ENCODE measurements at regions not wholly inside any gene's neighbourhood (a gene's known extent, or its start where the extent isn't known, plus 50 kb on each side); places are given as distances from the start of the nearest gene placed in this dataset.

DNA sequence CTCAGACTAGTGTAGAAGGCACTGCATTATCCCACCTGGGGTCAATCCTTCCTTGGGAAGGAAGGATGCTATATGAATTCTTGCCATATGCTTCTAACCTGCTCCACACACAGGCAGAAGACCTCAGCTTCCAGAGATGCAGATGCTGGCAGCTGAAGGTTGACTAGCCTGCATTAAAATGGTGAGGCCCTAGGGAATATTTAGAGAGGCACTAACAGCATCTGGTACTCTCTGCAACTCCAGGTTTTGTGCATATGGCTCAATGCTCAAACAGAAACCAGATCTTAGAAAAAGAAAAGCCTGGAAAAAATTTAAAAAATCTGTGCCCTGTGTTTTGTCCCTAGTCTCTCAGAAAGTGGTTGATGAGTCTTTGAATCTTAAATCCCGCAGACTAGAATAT lies 56.0 kb upstream of the MYRIP start:
- TF ChIP-seq, protein P1, sequence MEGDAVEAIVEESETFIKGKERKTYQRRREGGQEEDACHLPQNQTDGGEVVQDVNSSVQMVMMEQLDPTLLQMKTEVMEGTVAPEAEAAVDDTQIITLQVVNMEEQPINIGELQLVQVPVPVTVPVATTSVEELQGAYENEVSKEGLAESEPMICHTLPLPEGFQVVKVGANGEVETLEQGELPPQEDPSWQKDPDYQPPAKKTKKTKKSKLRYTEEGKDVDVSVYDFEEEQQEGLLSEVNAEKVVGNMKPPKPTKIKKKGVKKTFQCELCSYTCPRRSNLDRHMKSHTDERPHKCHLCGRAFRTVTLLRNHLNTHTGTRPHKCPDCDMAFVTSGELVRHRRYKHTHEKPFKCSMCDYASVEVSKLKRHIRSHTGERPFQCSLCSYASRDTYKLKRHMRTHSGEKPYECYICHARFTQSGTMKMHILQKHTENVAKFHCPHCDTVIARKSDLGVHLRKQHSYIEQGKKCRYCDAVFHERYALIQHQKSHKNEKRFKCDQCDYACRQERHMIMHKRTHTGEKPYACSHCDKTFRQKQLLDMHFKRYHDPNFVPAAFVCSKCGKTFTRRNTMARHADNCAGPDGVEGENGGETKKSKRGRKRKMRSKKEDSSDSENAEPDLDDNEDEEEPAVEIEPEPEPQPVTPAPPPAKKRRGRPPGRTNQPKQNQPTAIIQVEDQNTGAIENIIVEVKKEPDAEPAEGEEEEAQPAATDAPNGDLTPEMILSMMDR (IDR thresholded peaks at IDR 0.05; ENCODE audit: insufficient read depth, low read depth, low read length) = no peak
- H3K4me3 ChIP-seq (ENCODE audit: low read depth, low read length) = no peak overlapping the region
- DNase-seq (ENCODE audit: low read depth) = no peak

DNA sequence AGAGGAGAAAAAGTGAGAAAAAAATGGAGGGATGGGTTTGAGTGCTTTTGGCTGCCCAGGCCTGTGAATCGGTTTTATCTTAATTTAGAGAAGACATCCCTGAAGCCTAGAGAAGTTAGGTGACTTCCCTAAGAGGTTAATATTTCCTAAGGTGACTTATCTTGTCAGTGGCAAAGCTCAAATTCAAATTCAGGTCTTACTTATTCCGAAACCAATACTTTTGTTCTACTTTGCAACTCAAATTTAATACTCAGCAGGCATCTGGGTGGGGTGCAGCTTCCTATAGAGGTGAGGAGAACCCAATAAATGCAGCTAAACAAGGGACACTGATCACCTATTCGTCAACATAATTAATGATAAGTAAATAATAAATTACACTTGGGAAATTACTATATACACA lies 54.9 kb upstream of the MYRIP start:
- H3K4me3 ChIP-seq (ENCODE audit: low read depth, low read length) = no peak overlapping the region
- TF ChIP-seq, protein P1 (IDR thresholded peaks at IDR 0.05; ENCODE audit: insufficient read depth, low read depth, low read length) = no peak
- DNase-seq (ENCODE audit: low read depth) = no peak

DNA sequence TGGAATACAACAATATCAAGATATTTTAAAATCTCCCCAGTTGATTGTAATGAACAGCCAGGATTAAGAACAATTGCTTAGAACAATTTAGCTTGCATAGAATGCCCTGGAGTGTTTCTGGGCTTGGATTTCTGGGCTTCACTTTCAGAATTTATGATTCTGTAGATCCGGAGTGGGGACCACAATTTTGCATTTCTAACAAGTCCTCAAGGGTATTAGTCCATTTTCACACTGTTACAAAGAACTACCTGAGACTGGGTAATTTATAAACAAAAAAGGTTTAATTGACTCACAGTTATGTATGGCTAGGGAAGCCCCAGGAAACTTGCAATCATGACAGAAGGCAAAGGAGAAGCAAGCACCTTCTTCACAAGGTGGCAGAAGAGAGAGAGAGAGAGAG lies 54.3 kb upstream of the MYRIP start:
- H3K4me3 ChIP-seq (ENCODE audit: low read depth, low read length) = no peak overlapping the region
- TF ChIP-seq, protein P1 (IDR thresholded peaks at IDR 0.05; ENCODE audit: insufficient read depth, low read depth, low read length) = no peak
- DNase-seq (ENCODE audit: low read depth) = no peak

DNA sequence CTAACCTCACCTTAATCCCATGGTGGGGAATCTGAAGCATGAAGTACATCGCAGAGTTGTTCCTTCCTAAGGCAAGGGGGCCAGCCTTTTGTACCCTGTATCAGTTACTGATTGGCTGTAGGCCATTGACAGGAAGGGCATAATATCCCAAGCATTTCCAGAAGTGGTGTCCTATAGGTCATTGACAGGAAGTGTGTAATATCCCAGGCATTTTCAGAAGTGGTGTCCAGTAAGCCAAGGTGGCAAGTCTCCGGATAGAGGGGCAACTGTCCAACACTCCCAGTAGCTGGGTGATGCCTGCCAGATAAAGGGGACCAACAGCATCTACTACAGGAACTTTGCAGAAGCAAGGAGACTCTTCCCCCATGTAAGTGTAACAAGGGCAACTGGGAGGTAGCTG lies 52.1 kb upstream of the MYRIP start:
- TF ChIP-seq, protein P1 (IDR thresholded peaks at IDR 0.05; ENCODE audit: insufficient read depth, low read depth, low read length) = no peak
- DNase-seq (ENCODE audit: low read depth) = no peak
- H3K4me3 ChIP-seq (ENCODE audit: low read depth, low read length) = no peak overlapping the region

All from fibroblast of villous mesenchyme (primary cell).